ENCODE measurements at regions not wholly inside any gene's neighbourhood (a gene's known extent, or its start where the extent isn't known, plus 50 kb on each side); places are given as distances from the start of the nearest gene placed in this dataset.
A peak's percentile ranks its signal among the peaks of the same experiment; 100 is the strongest.
"Not testable (repeated sequence)": the region's sequence is repeated elsewhere in the genome, so short reads cannot be mapped to it uniquely, and the experiment has no call there.

GRCh38 chr1:149711651-149712050 is 70.8 kb upstream of the FCGR1A start:
- H3K4me1 ChIP-seq, H3K9me3 ChIP-seq, H3K36me3 ChIP-seq, H3K4me3 ChIP-seq, H3K27me3 ChIP-seq, H3K27ac ChIP-seq, DNase-seq: not testable (repeated sequence)
- no CpG with 5 or more reads among the region's 12 CpGs for WGBS, 2 donors
- ATAC-seq (ENCODE audit: low FRiP score in 2 of 2): peak; percentile 80 to 92

- WGBS, 2 donors: 26 to 32% methylated on average over 20 to 22 of the region's 30 CpGs
- not testable (repeated sequence) for H3K4me1 ChIP-seq, H3K36me3 ChIP-seq, H3K27me3 ChIP-seq, H3K27ac ChIP-seq, H3K9me3 ChIP-seq
- ATAC-seq (ENCODE audit: low FRiP score in 2 of 2): peak in 1 of 2 donors; percentile 64
- H3K4me3 ChIP-seq: peak overlapping the region in 1 of 4 donors; percentile 31
- DNase-seq: peak; percentile 37 to 57
These were observed 70.2 kb upstream of the FCGR1A start for GRCh38 chr1:149712154-149712927.

GRCh38 chr1:149713513-149713912 is 69.0 kb upstream of the FCGR1A start:
- H3K4me3 ChIP-seq, H3K27ac ChIP-seq, H3K36me3 ChIP-seq, H3K27me3 ChIP-seq, H3K9me3 ChIP-seq, DNase-seq, H3K4me1 ChIP-seq: not testable (repeated sequence)
- 40 to 50% methylated on average over 1 of the region's 6 CpGs for WGBS, 2 donors
- peak; percentile 16 to 34 for ATAC-seq (ENCODE audit: low FRiP score in 2 of 2)

GRCh38 chr1:149713952-149714351 is 68.5 kb upstream of the FCGR1A start:
- not testable (repeated sequence) for H3K4me1 ChIP-seq, H3K27ac ChIP-seq, H3K27me3 ChIP-seq, H3K4me3 ChIP-seq, H3K9me3 ChIP-seq, H3K36me3 ChIP-seq, DNase-seq
- ATAC-seq (ENCODE audit: low FRiP score in 2 of 2): peak in 1 of 2 donors; percentile 47
- WGBS, 2 donors: no CpG with 5 or more reads among the region's 4 CpGs

- H3K4me1 ChIP-seq; H3K27ac ChIP-seq; DNase-seq; H3K4me3 ChIP-seq; H3K9me3 ChIP-seq; H3K27me3 ChIP-seq; ATAC-seq (ENCODE audit: low FRiP score in 2 of 2); H3K36me3 ChIP-seq: not testable (repeated sequence)
- WGBS, 2 donors: no CpG with 5 or more reads among the region's 3 CpGs
These were observed 57.7 kb upstream of the FCGR1A start for GRCh38 chr1:149724618-149725302.

GRCh38 chr1:149726688-149727087 is 55.8 kb upstream of the FCGR1A start:
- H3K4me1 ChIP-seq; ATAC-seq (ENCODE audit: low FRiP score in 2 of 2); H3K27ac ChIP-seq; H3K36me3 ChIP-seq; H3K9me3 ChIP-seq; DNase-seq; H3K27me3 ChIP-seq; H3K4me3 ChIP-seq: not testable (repeated sequence)
- WGBS, 2 donors: no CpG with 5 or more reads among the region's 4 CpGs

GRCh38 chr1:149728598-149728997 is 53.9 kb upstream of the FCGR1A start:
- H3K36me3 ChIP-seq; H3K27ac ChIP-seq; H3K4me1 ChIP-seq; DNase-seq; H3K27me3 ChIP-seq; H3K4me3 ChIP-seq; H3K9me3 ChIP-seq; ATAC-seq (ENCODE audit: low FRiP score in 2 of 2): not testable (repeated sequence)
- no CpG with 5 or more reads among the region's 3 CpGs for WGBS, 2 donors

Small RNA genes in the stretch of these regions (small RNA-seq; reads per million reads assigned to genes)
- gene RF00003: 0 to 0.68 (median 0.10) reads per million in 4 donors
- gene RNU1-68P: 0 reads per million in 4 donors
